ENCODE measurements at regions not wholly inside any gene's neighbourhood (a gene's known extent, or its start where the extent isn't known, plus 50 kb on each side); places are given as distances from the start of the nearest gene placed in this dataset.

GRCh38 chr5:158618256-158618655 lies 481.5 kb downstream of the EBF1 start:
- H3K4me1 ChIP-seq (ENCODE audit: control insufficient read depth, extremely low read depth, insufficient read depth, low read length): no peaks in the 10 kb centered on the region
- no peaks in the 10 kb centered on the region for H4K20me1 ChIP-seq (ENCODE audit: control insufficient read depth, extremely low read depth, insufficient read depth, low read length)
- H3K9me3 ChIP-seq (ENCODE audit: control insufficient read depth, insufficient read depth, low read depth, low read length): no peaks in the 10 kb centered on the region
- no peak overlapping the region for H3K4me3 ChIP-seq (replicated peaks in 1 of 4; ENCODE audit: control extremely low read depth in 1 of 4, insufficient read depth in 1 of 4, low read depth in 3 of 4, low read length in 4 of 4)
- H3K27ac ChIP-seq (ENCODE audit: insufficient read depth, low read length): no peak overlapping the region
- H3K79me2 ChIP-seq (ENCODE audit: control insufficient read depth, insufficient read depth, low read length): no peaks in the 10 kb centered on the region
- no peaks in the 10 kb centered on the region for H3K36me3 ChIP-seq (ENCODE audit: control insufficient read depth, insufficient read depth, low read length)
- no peak overlapping the region for H2AFZ ChIP-seq (ENCODE audit: low read length)
- TF ChIP-seq CTCF (conservative IDR thresholded peaks at IDR 0.05 in 1 of 2, IDR thresholded peaks at IDR 0.05 in 1 of 2; ENCODE audit: low read depth in 1 of 2, low read length in 2 of 2) (no peak), EZH2 (IDR thresholded peaks at IDR 0.05; ENCODE audit: low read length, missing control alignments) (no peak)
- H3K27me3 ChIP-seq (ENCODE audit: control insufficient read depth, insufficient read depth, low read length): no peaks in the 10 kb centered on the region
- no peak overlapping the region for H3K9ac ChIP-seq (ENCODE audit: insufficient read depth, low read length)
- no peak for DNase-seq (ENCODE audit: low read depth in 2 of 2)
- no peak overlapping the region for H3K4me2 ChIP-seq (ENCODE audit: extremely low read depth, insufficient read depth, low read length)

DNA sequence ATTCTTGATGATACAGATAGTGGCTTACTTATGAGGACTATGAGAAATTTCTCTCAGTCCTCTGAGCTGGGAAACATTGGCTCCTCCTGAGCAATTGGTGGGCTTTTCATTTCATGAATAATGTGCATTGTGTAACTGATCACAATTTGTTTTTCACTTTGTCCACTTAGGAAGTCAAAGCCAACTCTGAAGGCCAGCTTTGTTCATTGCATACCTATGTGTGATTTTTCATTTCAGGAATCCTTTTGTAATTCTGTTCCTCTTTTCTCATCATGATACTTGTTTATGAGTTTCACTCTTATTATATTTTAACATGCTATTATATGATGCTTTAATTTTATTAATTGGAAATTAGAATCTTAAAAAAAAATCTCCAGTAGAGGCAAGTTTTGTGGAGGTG lies 483.0 kb downstream of the EBF1 start:
- no peaks in the 10 kb centered on the region for H4K20me1 ChIP-seq (ENCODE audit: control insufficient read depth, extremely low read depth, insufficient read depth, low read length)
- no peak overlapping the region for H3K4me2 ChIP-seq (ENCODE audit: extremely low read depth, insufficient read depth, low read length)
- no peak overlapping the region for H3K9ac ChIP-seq (ENCODE audit: insufficient read depth, low read length)
- H3K4me3 ChIP-seq (replicated peaks in 1 of 4; ENCODE audit: control extremely low read depth in 1 of 4, insufficient read depth in 1 of 4, low read depth in 3 of 4, low read length in 4 of 4): no peak overlapping the region
- no peak overlapping the region for H2AFZ ChIP-seq (ENCODE audit: low read length)
- H3K36me3 ChIP-seq (ENCODE audit: control insufficient read depth, insufficient read depth, low read length): no peaks in the 10 kb centered on the region
- no peaks in the 10 kb centered on the region for H3K27me3 ChIP-seq (ENCODE audit: control insufficient read depth, insufficient read depth, low read length)
- H3K4me1 ChIP-seq (ENCODE audit: control insufficient read depth, extremely low read depth, insufficient read depth, low read length): no peaks in the 10 kb centered on the region
- no peaks in the 10 kb centered on the region for H3K79me2 ChIP-seq (ENCODE audit: control insufficient read depth, insufficient read depth, low read length)
- TF ChIP-seq CTCF (conservative IDR thresholded peaks at IDR 0.05 in 1 of 2, IDR thresholded peaks at IDR 0.05 in 1 of 2; ENCODE audit: low read depth in 1 of 2, low read length in 2 of 2): no peak
- TF ChIP-seq EZH2 (IDR thresholded peaks at IDR 0.05; ENCODE audit: low read length, missing control alignments): no peak
- H3K27ac ChIP-seq (ENCODE audit: insufficient read depth, low read length): no peak overlapping the region
- H3K9me3 ChIP-seq (ENCODE audit: control insufficient read depth, insufficient read depth, low read depth, low read length): no peaks in the 10 kb centered on the region
- DNase-seq (ENCODE audit: low read depth in 2 of 2): no peak

DNA sequence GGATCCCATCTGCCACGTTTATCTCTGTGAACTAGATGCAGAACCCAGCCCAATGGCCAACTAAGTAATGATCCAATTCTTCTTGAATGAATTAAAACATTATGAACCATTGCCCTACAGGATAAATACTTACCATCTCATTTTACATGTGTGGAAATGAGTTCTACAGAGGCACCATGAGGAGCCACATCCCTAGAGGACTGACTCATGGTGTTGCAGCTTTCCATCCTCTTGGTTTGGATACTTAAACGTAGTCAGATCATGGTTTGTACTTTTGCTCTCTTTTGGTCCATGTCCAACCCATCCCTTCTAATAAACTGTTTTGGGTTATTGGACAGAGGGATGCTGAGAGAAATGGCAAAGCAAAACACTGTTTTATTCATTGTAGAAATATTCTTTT lies 484.8 kb downstream of the EBF1 start:
- Histone ChIP-seq H3K36me3 (ENCODE audit: control insufficient read depth, insufficient read depth, low read length) (no peaks in the 10 kb centered on the region), H3K4me3 (replicated peaks in 1 of 4; ENCODE audit: control extremely low read depth in 1 of 4, insufficient read depth in 1 of 4, low read depth in 3 of 4, low read length in 4 of 4) (no peak overlapping the region), H3K4me1 (ENCODE audit: control insufficient read depth, extremely low read depth, insufficient read depth, low read length) (no peaks in the 10 kb centered on the region), H3K79me2 (ENCODE audit: control insufficient read depth, insufficient read depth, low read length) (no peaks in the 10 kb centered on the region), H3K9me3 (ENCODE audit: control insufficient read depth, insufficient read depth, low read depth, low read length) (no peaks in the 10 kb centered on the region), H3K9ac (ENCODE audit: insufficient read depth, low read length) (no peak overlapping the region), H3K27me3 (ENCODE audit: control insufficient read depth, insufficient read depth, low read length) (no peaks in the 10 kb centered on the region), H4K20me1 (ENCODE audit: control insufficient read depth, extremely low read depth, insufficient read depth, low read length) (no peaks in the 10 kb centered on the region), H3K4me2 (ENCODE audit: extremely low read depth, insufficient read depth, low read length) (no peak overlapping the region), H2AFZ (ENCODE audit: low read length) (no peak overlapping the region), H3K27ac (ENCODE audit: insufficient read depth, low read length) (no peak overlapping the region)
- no peak for TF ChIP-seq EZH2 (IDR thresholded peaks at IDR 0.05; ENCODE audit: low read length, missing control alignments)
- TF ChIP-seq CTCF (conservative IDR thresholded peaks at IDR 0.05 in 1 of 2, IDR thresholded peaks at IDR 0.05 in 1 of 2; ENCODE audit: low read depth in 1 of 2, low read length in 2 of 2): no peak
- peak in 1 of 2 donors; percentile 31 for DNase-seq (ENCODE audit: low read depth in 2 of 2)
